SK-N-SH (cell line): ENCODE measurements at regions not wholly inside any gene's neighbourhood (a gene's known extent, or its start where the extent isn't known, plus 50 kb on each side); places are given as distances from the start of the nearest gene placed in this dataset.

Source experiments
- CTCF ChIA-PET: fragments of 300-600, 350-600 bp; formaldehyde crosslinking; extraction: SDS; loops from one replicate; lab custom pipeline; 2021; lab: Yijun Ruan, JAX
- POLR2A ChIA-PET: fragments of 350-600 bp; sonication (Branson Sonifier 250); formaldehyde crosslinking; extraction: SDS; loops from one replicate; lab custom pipeline; 2020; ENCODE audit warnings: antibody characterized with exemption, inconsistent platforms; lab: Yijun Ruan, JAX
- DNase-seq: peaks from one replicate; pipeline ENCODE4 v3.0.0; 2012
- H2AFZ ChIP-seq: fragments of 200-600 bp; sonication (generic); 2 replicates; pipeline ENCODE4 v1.8.1; 2016; ENCODE audit warnings: antibody characterized with exemption, mild to moderate bottlenecking, low read depth
- H3F3A ChIP-seq: fragments of 200-600 bp; sonication (generic); replicated peaks from 2 replicates; pipeline ENCODE3; 2016; ENCODE audit warnings: antibody characterized with exemption, mild to moderate bottlenecking; ENCODE audit not compliant: insufficient read depth
- H3K27ac ChIP-seq, 2 experiments: fragments of 200-500 bp in 1 of 2; fragments of 200-600 bp in 1 of 2; sonication (Bioruptor generic) in 1 of 2; sonication (generic), shearing (Covaris generic) in 1 of 2; 2 replicates each; pipeline versions ENCODE4 v1.5.1 to v1.6.1; 2014 to 2016; ENCODE audit warnings: low read depth in 2 of 2, inconsistent platforms in 1 of 2, low read length in 1 of 2, mild to moderate bottlenecking in 1 of 2, mixed read lengths in 1 of 2
- H3K27me3 ChIP-seq: fragments of 200-600 bp; sonication (generic), shearing (Covaris generic); 2 replicates; pipeline ENCODE4 v1.6.1; 2016; ENCODE audit warnings: mixed run types; ENCODE audit not compliant: insufficient read depth
- H3K36me3 ChIP-seq, 2 experiments: fragments of 200-500 bp in 1 of 2; fragments of 200-600 bp in 1 of 2; sonication (Bioruptor generic) in 1 of 2; sonication (generic) in 1 of 2; replicated peaks in 1 of 2; 2 replicates each; pipeline versions ENCODE3 to v1.5.1; 2014 to 2016; ENCODE audit warnings: low read length in 1 of 2, mild to moderate bottlenecking in 1 of 2; ENCODE audit not compliant: insufficient read depth in 2 of 2, control insufficient read depth in 1 of 2
- H3K4me1 ChIP-seq, 2 experiments: fragments of 200-500 bp in 1 of 2; fragments of 200-600 bp in 1 of 2; sonication (Bioruptor generic) in 1 of 2; sonication (generic), shearing (Covaris generic) in 1 of 2; 2 replicates each; pipeline versions ENCODE4 v1.5.1 to v1.6.1; 2014 to 2016; ENCODE audit warnings: low read depth in 1 of 2, low read length in 1 of 2, mixed run types in 1 of 2; ENCODE audit not compliant: insufficient read depth in 2 of 2, control insufficient read depth in 1 of 2
- H3K4me2 ChIP-seq: fragments of 200-600 bp; sonication (generic), shearing (Covaris generic); 2 replicates; pipeline ENCODE4 v1.6.1; 2017; ENCODE audit warnings: mixed run types
- H3K4me3 ChIP-seq, 2 experiments: fragments of 200-500 bp in 1 of 2; fragments of 200-600 bp in 1 of 2; sonication (Bioruptor generic) in 1 of 2; sonication (generic), shearing (Covaris generic) in 1 of 2; 2 replicates each; pipeline versions ENCODE4 v1.5.1 to v1.8.1; 2014 to 2016; ENCODE audit warnings: low read depth in 2 of 2, inconsistent platforms in 1 of 2, low read length in 1 of 2, mild to moderate bottlenecking in 1 of 2, mixed read lengths in 1 of 2, moderate library complexity in 1 of 2
- H3K79me2 ChIP-seq: fragments of 200-600 bp; sonication (generic); 2 replicates; pipeline ENCODE4 v1.8.1; 2017; ENCODE audit warnings: mild to moderate bottlenecking; ENCODE audit not compliant: insufficient read depth
- H3K9ac ChIP-seq: fragments of 200-600 bp; sonication (generic); 2 replicates; pipeline ENCODE4 v1.6.1; 2017; ENCODE audit warnings: mixed run types
- H3K9me2 ChIP-seq: fragments of 200-600 bp; sonication (generic); 2 replicates; pipeline ENCODE4 v1.6.1; 2017; ENCODE audit warnings: mixed run types
- H3K9me3 ChIP-seq: fragments of 200-600 bp; sonication (generic); 2 replicates; pipeline ENCODE4 v1.6.1; 2017; ENCODE audit warnings: mixed run types, mild to moderate bottlenecking, moderate library complexity
- H4K20me1 ChIP-seq: fragments of 200-600 bp; sonication (generic); 2 replicates; pipeline ENCODE4 v1.6.1; 2017; ENCODE audit warnings: mild to moderate bottlenecking, mixed run types; ENCODE audit not compliant: insufficient read depth
- ELF1 ChIP-seq: IDR thresholded peaks from 2 replicates; pipeline ENCODE4 v1.4.0; 2012
- EP300 ChIP-seq, 2 experiments: IDR thresholded peaks; 2 replicates each; pipeline versions ENCODE4 v1.4.0 to v1.6.1; 2012; ENCODE audit warnings: borderline replicate concordance in 1 of 2, low read depth in 1 of 2, low read length in 1 of 2
- FOXM1 ChIP-seq: IDR thresholded peaks from 2 replicates; pipeline ENCODE4 v1.4.0; 2012; ENCODE audit warnings: low read depth, mild to moderate bottlenecking
- GABPA ChIP-seq: IDR thresholded peaks from 2 replicates; pipeline ENCODE4 v1.4.0; 2012; ENCODE audit warnings: low read depth, mild to moderate bottlenecking
- IRF3 ChIP-seq: fragments of 150-350 bp; IDR thresholded peaks from 2 replicates; pipeline ENCODE4 v1.6.1; 2016; ENCODE audit warnings: mild to moderate bottlenecking, low read depth, low read length
- JUND ChIP-seq: IDR thresholded peaks from 2 replicates; pipeline ENCODE4 v1.4.0; 2012
- NRF1 ChIP-seq: IDR thresholded peaks from 2 replicates; pipeline ENCODE4 v1.6.1; 2012; ENCODE audit warnings: low read depth, mild to moderate bottlenecking, low read length
- RAD21 ChIP-seq: IDR thresholded peaks from 2 replicates; pipeline ENCODE4 v1.6.1; 2012; ENCODE audit warnings: mild to moderate bottlenecking, low read length
- RCOR1 ChIP-seq: fragments of 150-350 bp; IDR thresholded peaks from 2 replicates; pipeline ENCODE4 v1.6.1; 2017; ENCODE audit warnings: antibody characterized with exemption, low read length
- RXRA ChIP-seq: IDR thresholded peaks from 2 replicates; pipeline ENCODE4 v1.4.0; 2012; ENCODE audit warnings: low read depth, mild to moderate bottlenecking, borderline replicate concordance
- SMC3 ChIP-seq: IDR thresholded peaks from 2 replicates; pipeline ENCODE4 v1.6.1; 2012; ENCODE audit warnings: low read depth, low read length, improper control_type of control experiment
- TAF1 ChIP-seq: IDR thresholded peaks from 2 replicates; pipeline ENCODE4 v1.6.1; 2012; ENCODE audit warnings: low read depth, mild to moderate bottlenecking, low read length, moderate library complexity, borderline replicate concordance
- TCF12 ChIP-seq: IDR thresholded peaks from 2 replicates; pipeline ENCODE4 v1.4.0; 2012
- TEAD4 ChIP-seq: IDR thresholded peaks from 2 replicates; pipeline ENCODE4 v1.4.0; 2012; ENCODE audit warnings: mild to moderate bottlenecking, borderline replicate concordance; ENCODE audit not compliant: insufficient read depth
- USF1 ChIP-seq: IDR thresholded peaks from 2 replicates; pipeline ENCODE4 v1.4.0; 2012; ENCODE audit warnings: low read depth, borderline replicate concordance
- USF2 ChIP-seq: fragments of 150-350 bp; IDR thresholded peaks from 2 replicates; pipeline ENCODE4 v1.6.1; 2017; ENCODE audit warnings: antibody characterized with exemption, low read length, low read depth, borderline replicate concordance
- WGBS: methylation state at CpG from one replicate; pipeline ENCODE4 v1.1.6; 2017; ENCODE audit warnings: low lambda C conversion rate; 5-methylcytosine and 5-hydroxymethylcytosine counted together
- TF ChIP-seq, protein P1 (sequence below): IDR thresholded peaks from 2 replicates; pipeline ENCODE4 v1.6.1; 2012; ENCODE audit warnings: mild to moderate bottlenecking, low read depth, low read length, moderate library complexity

GRCh38 chr4:167419468-167420140, 185.3 kb upstream of the SPOCK3 start:
- no peaks in the 10 kb centered on the region for H4K20me1 ChIP-seq
- ChIA-PET CTCF (no interaction called here), POLR2A (no interaction called here)
- H3K9me2 ChIP-seq: no peaks in the 10 kb centered on the region
- H3K27me3 ChIP-seq: no peaks in the 10 kb centered on the region
- no peaks in the 10 kb centered on the region for H3K79me2 ChIP-seq
- TF ChIP-seq TCF12 (no peak), NRF1 (no peak), RAD21 (no peak), GABPA (no peak), FOXM1 (no peak), IRF3 (no peak), RCOR1 (no peak), EP300 (IDR thresholded peaks at IDR 0.05; ENCODE audit: borderline replicate concordance in 1 of 2, low read depth in 1 of 2, low read length in 1 of 2) (no peak), JUND (no peak), USF2 (no peak), RXRA (no peak), TAF1 (no peak), TEAD4 (no peak), ELF1 (no peak), SMC3 (no peak), USF1 (no peak)
- TF ChIP-seq, protein P1, sequence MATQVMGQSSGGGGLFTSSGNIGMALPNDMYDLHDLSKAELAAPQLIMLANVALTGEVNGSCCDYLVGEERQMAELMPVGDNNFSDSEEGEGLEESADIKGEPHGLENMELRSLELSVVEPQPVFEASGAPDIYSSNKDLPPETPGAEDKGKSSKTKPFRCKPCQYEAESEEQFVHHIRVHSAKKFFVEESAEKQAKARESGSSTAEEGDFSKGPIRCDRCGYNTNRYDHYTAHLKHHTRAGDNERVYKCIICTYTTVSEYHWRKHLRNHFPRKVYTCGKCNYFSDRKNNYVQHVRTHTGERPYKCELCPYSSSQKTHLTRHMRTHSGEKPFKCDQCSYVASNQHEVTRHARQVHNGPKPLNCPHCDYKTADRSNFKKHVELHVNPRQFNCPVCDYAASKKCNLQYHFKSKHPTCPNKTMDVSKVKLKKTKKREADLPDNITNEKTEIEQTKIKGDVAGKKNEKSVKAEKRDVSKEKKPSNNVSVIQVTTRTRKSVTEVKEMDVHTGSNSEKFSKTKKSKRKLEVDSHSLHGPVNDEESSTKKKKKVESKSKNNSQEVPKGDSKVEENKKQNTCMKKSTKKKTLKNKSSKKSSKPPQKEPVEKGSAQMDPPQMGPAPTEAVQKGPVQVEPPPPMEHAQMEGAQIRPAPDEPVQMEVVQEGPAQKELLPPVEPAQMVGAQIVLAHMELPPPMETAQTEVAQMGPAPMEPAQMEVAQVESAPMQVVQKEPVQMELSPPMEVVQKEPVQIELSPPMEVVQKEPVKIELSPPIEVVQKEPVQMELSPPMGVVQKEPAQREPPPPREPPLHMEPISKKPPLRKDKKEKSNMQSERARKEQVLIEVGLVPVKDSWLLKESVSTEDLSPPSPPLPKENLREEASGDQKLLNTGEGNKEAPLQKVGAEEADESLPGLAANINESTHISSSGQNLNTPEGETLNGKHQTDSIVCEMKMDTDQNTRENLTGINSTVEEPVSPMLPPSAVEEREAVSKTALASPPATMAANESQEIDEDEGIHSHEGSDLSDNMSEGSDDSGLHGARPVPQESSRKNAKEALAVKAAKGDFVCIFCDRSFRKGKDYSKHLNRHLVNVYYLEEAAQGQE: no peak
- no peaks in the 10 kb centered on the region for H3K36me3 ChIP-seq
- no peak overlapping the region for H2AFZ ChIP-seq
- DNase-seq: peak; percentile 23
- 3% methylated on average over 3 of the region's 3 CpGs for WGBS
- H3K9ac ChIP-seq: no peak overlapping the region
- H3K4me2 ChIP-seq: no peak overlapping the region
- H3K4me1 ChIP-seq: peaks cover 0 to 5% of the 10 kb centered on the region in 2 experiments; a peak in 2 of 4 replicates
- H3K4me3 ChIP-seq: no peak overlapping the region
- H3F3A ChIP-seq: no peaks in the 10 kb centered on the region
- H3K27ac ChIP-seq: no peak overlapping the region
- H3K9me3 ChIP-seq: no peaks in the 10 kb centered on the region
